SK-N-SH (cell line): ENCODE measurements at regions not wholly inside any gene's neighbourhood (a gene's known extent, or its start where the extent isn't known, plus 50 kb on each side); places are given as distances from the start of the nearest gene placed in this dataset.

Experiments used
- CTCF ChIA-PET: fragments of 300-600, 350-600 bp; formaldehyde crosslinking; extraction: SDS; loops from one replicate; lab custom pipeline; 2021; lab: Yijun Ruan, JAX
- POLR2A ChIA-PET: fragments of 350-600 bp; sonication (Branson Sonifier 250); formaldehyde crosslinking; extraction: SDS; loops from one replicate; lab custom pipeline; 2020; ENCODE audit warnings: antibody characterized with exemption, inconsistent platforms; lab: Yijun Ruan, JAX
- DNase-seq: peaks from one replicate; pipeline ENCODE4 v3.0.0; 2012
- H2AFZ ChIP-seq: fragments of 200-600 bp; sonication (generic); 2 replicates; pipeline ENCODE4 v1.8.1; 2016; ENCODE audit warnings: antibody characterized with exemption, mild to moderate bottlenecking, low read depth
- H3F3A ChIP-seq: fragments of 200-600 bp; sonication (generic); replicated peaks from 2 replicates; pipeline ENCODE3; 2016; ENCODE audit warnings: antibody characterized with exemption, mild to moderate bottlenecking; ENCODE audit not compliant: insufficient read depth
- H3K27ac ChIP-seq, 2 experiments: fragments of 200-500 bp in 1 of 2; fragments of 200-600 bp in 1 of 2; sonication (Bioruptor generic) in 1 of 2; sonication (generic), shearing (Covaris generic) in 1 of 2; 2 replicates each; pipeline versions ENCODE4 v1.5.1 to v1.6.1; 2014 to 2016; ENCODE audit warnings: low read depth in 2 of 2, inconsistent platforms in 1 of 2, low read length in 1 of 2, mild to moderate bottlenecking in 1 of 2, mixed read lengths in 1 of 2
- H3K27me3 ChIP-seq: fragments of 200-600 bp; sonication (generic), shearing (Covaris generic); 2 replicates; pipeline ENCODE4 v1.6.1; 2016; ENCODE audit warnings: mixed run types; ENCODE audit not compliant: insufficient read depth
- H3K36me3 ChIP-seq, 2 experiments: fragments of 200-500 bp in 1 of 2; fragments of 200-600 bp in 1 of 2; sonication (Bioruptor generic) in 1 of 2; sonication (generic) in 1 of 2; replicated peaks in 1 of 2; 2 replicates each; pipeline versions ENCODE3 to v1.5.1; 2014 to 2016; ENCODE audit warnings: low read length in 1 of 2, mild to moderate bottlenecking in 1 of 2; ENCODE audit not compliant: insufficient read depth in 2 of 2, control insufficient read depth in 1 of 2
- H3K4me1 ChIP-seq, 2 experiments: fragments of 200-500 bp in 1 of 2; fragments of 200-600 bp in 1 of 2; sonication (Bioruptor generic) in 1 of 2; sonication (generic), shearing (Covaris generic) in 1 of 2; 2 replicates each; pipeline versions ENCODE4 v1.5.1 to v1.6.1; 2014 to 2016; ENCODE audit warnings: low read depth in 1 of 2, low read length in 1 of 2, mixed run types in 1 of 2; ENCODE audit not compliant: insufficient read depth in 2 of 2, control insufficient read depth in 1 of 2
- H3K4me2 ChIP-seq: fragments of 200-600 bp; sonication (generic), shearing (Covaris generic); 2 replicates; pipeline ENCODE4 v1.6.1; 2017; ENCODE audit warnings: mixed run types
- H3K4me3 ChIP-seq, 2 experiments: fragments of 200-500 bp in 1 of 2; fragments of 200-600 bp in 1 of 2; sonication (Bioruptor generic) in 1 of 2; sonication (generic), shearing (Covaris generic) in 1 of 2; 2 replicates each; pipeline versions ENCODE4 v1.5.1 to v1.8.1; 2014 to 2016; ENCODE audit warnings: low read depth in 2 of 2, inconsistent platforms in 1 of 2, low read length in 1 of 2, mild to moderate bottlenecking in 1 of 2, mixed read lengths in 1 of 2, moderate library complexity in 1 of 2
- H3K79me2 ChIP-seq: fragments of 200-600 bp; sonication (generic); 2 replicates; pipeline ENCODE4 v1.8.1; 2017; ENCODE audit warnings: mild to moderate bottlenecking; ENCODE audit not compliant: insufficient read depth
- H3K9ac ChIP-seq: fragments of 200-600 bp; sonication (generic); 2 replicates; pipeline ENCODE4 v1.6.1; 2017; ENCODE audit warnings: mixed run types
- H3K9me2 ChIP-seq: fragments of 200-600 bp; sonication (generic); 2 replicates; pipeline ENCODE4 v1.6.1; 2017; ENCODE audit warnings: mixed run types
- H3K9me3 ChIP-seq: fragments of 200-600 bp; sonication (generic); 2 replicates; pipeline ENCODE4 v1.6.1; 2017; ENCODE audit warnings: mixed run types, mild to moderate bottlenecking, moderate library complexity
- H4K20me1 ChIP-seq: fragments of 200-600 bp; sonication (generic); 2 replicates; pipeline ENCODE4 v1.6.1; 2017; ENCODE audit warnings: mild to moderate bottlenecking, mixed run types; ENCODE audit not compliant: insufficient read depth
- CHD2 ChIP-seq: fragments of 150-350 bp; IDR thresholded peaks from 2 replicates; pipeline ENCODE4 v1.6.1; 2018; ENCODE audit warnings: low read length; ENCODE audit not compliant: partially characterized antibody
- EP300 ChIP-seq, 2 experiments: IDR thresholded peaks; 2 replicates each; pipeline versions ENCODE4 v1.4.0 to v1.6.1; 2012; ENCODE audit warnings: borderline replicate concordance in 1 of 2, low read depth in 1 of 2, low read length in 1 of 2
- FOXJ3 ChIP-seq: sonication (generic); formaldehyde crosslinking; IDR thresholded peaks from 2 replicates; pipeline ENCODE4 v1.5.1; 2020; ENCODE audit warnings: mild to moderate bottlenecking, missing genetic modification reagents
- GABPA ChIP-seq: IDR thresholded peaks from 2 replicates; pipeline ENCODE4 v1.4.0; 2012; ENCODE audit warnings: low read depth, mild to moderate bottlenecking
- JUND ChIP-seq: IDR thresholded peaks from 2 replicates; pipeline ENCODE4 v1.4.0; 2012
- MEF2A ChIP-seq: IDR thresholded peaks from 2 replicates; pipeline ENCODE4 v1.4.0; 2012; ENCODE audit warnings: low read depth, borderline replicate concordance
- MXI1 ChIP-seq: IDR thresholded peaks from 2 replicates; pipeline ENCODE4 v1.6.1; 2012; ENCODE audit warnings: mild to moderate bottlenecking, low read depth, low read length, improper control_type of control experiment
- NFIC ChIP-seq: IDR thresholded peaks from 2 replicates; pipeline ENCODE4 v1.4.0; 2012; ENCODE audit warnings: borderline replicate concordance
- NRF1 ChIP-seq: IDR thresholded peaks from 2 replicates; pipeline ENCODE4 v1.6.1; 2012; ENCODE audit warnings: low read depth, mild to moderate bottlenecking, low read length
- POLR2AphosphoS5 ChIP-seq: IDR thresholded peaks from 2 replicates; pipeline ENCODE4 v1.6.1; 2012; ENCODE audit warnings: low read depth, low read length
- SMC3 ChIP-seq: IDR thresholded peaks from 2 replicates; pipeline ENCODE4 v1.6.1; 2012; ENCODE audit warnings: low read depth, low read length, improper control_type of control experiment
- TAF1 ChIP-seq: IDR thresholded peaks from 2 replicates; pipeline ENCODE4 v1.6.1; 2012; ENCODE audit warnings: low read depth, mild to moderate bottlenecking, low read length, moderate library complexity, borderline replicate concordance
- TCF12 ChIP-seq: IDR thresholded peaks from 2 replicates; pipeline ENCODE4 v1.4.0; 2012
- WGBS: methylation state at CpG from one replicate; pipeline ENCODE4 v1.1.6; 2017; ENCODE audit warnings: low lambda C conversion rate; 5-methylcytosine and 5-hydroxymethylcytosine counted together
- TF ChIP-seq, protein P1 (sequence below): IDR thresholded peaks from 2 replicates; pipeline ENCODE4 v1.4.0; 2012; ENCODE audit warnings: low read depth, borderline replicate concordance
- TF ChIP-seq, protein P2 (sequence below): fragments of 150-350 bp; IDR thresholded peaks from 2 replicates; pipeline ENCODE4 v1.6.1; 2017; ENCODE audit warnings: antibody characterized with exemption, low read length, low read depth, borderline replicate concordance

GRCh38 chr17:6233339-6233738 lies 163.2 kb downstream of the WSCD1 start (continued):
- TF ChIP-seq POLR2AphosphoS5, result no peak
- no peak for TF ChIP-seq MEF2A
- TF ChIP-seq, all 33 proteins: peak for 0

- H3K36me3 ChIP-seq, result no peaks in the 10 kb centered on the region
- ChIA-PET CTCF (no interaction called here), POLR2A (no interaction called here)
- no peaks in the 10 kb centered on the region for H3K9me2 ChIP-seq
- no peak overlapping the region for H3K9ac ChIP-seq
- no peaks in the 10 kb centered on the region for H4K20me1 ChIP-seq
- no peaks in the 10 kb centered on the region for H3K79me2 ChIP-seq
- TF ChIP-seq TAF1, result no peak
- no peak for TF ChIP-seq GABPA
- no peak for TF ChIP-seq NRF1
- no peak for TF ChIP-seq SMC3
- TF ChIP-seq, protein P1, sequence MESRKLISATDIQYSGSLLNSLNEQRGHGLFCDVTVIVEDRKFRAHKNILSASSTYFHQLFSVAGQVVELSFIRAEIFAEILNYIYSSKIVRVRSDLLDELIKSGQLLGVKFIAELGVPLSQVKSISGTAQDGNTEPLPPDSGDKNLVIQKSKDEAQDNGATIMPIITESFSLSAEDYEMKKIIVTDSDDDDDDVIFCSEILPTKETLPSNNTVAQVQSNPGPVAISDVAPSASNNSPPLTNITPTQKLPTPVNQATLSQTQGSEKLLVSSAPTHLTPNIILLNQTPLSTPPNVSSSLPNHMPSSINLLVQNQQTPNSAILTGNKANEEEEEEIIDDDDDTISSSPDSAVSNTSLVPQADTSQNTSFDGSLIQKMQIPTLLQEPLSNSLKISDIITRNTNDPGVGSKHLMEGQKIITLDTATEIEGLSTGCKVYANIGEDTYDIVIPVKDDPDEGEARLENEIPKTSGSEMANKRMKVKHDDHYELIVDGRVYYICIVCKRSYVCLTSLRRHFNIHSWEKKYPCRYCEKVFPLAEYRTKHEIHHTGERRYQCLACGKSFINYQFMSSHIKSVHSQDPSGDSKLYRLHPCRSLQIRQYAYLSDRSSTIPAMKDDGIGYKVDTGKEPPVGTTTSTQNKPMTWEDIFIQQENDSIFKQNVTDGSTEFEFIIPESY, result no peak
- TF ChIP-seq FOXJ3 (CRISPR knock-in tag), result no peak
- no peak for TF ChIP-seq NFIC
- no peak for TF ChIP-seq JUND
- no peak for TF ChIP-seq EP300 (IDR thresholded peaks at IDR 0.05; ENCODE audit: borderline replicate concordance in 1 of 2, low read depth in 1 of 2, low read length in 1 of 2)
- no peak for TF ChIP-seq TCF12
- no peak for TF ChIP-seq CHD2
- TF ChIP-seq, protein P2, sequence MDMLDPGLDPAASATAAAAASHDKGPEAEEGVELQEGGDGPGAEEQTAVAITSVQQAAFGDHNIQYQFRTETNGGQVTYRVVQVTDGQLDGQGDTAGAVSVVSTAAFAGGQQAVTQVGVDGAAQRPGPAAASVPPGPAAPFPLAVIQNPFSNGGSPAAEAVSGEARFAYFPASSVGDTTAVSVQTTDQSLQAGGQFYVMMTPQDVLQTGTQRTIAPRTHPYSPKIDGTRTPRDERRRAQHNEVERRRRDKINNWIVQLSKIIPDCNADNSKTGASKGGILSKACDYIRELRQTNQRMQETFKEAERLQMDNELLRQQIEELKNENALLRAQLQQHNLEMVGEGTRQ, result no peak
- no peak for TF ChIP-seq MEF2A
- TF ChIP-seq MXI1, result no peak
- H3K27me3 ChIP-seq, result peaks cover 74% of the 10 kb centered on the region
- H3K4me2 ChIP-seq, result peak overlapping the region; percentile 71; the same call in 1 of the 2 replicates
- H3F3A ChIP-seq, result no peaks in the 10 kb centered on the region
- no peak overlapping the region; a peak in 1 of 4 replicates for H3K4me3 ChIP-seq
- no peak for DNase-seq
- no peak overlapping the region for H2AFZ ChIP-seq
- H3K27ac ChIP-seq, result no peak overlapping the region
- 24% methylated on average over 12 of the region's 12 CpGs for WGBS
- no peaks in the 10 kb centered on the region for H3K4me1 ChIP-seq
- no peaks in the 10 kb centered on the region for H3K9me3 ChIP-seq
Observed at GRCh38 chr17:6232732-6233101, 162.5 kb downstream of the WSCD1 start.
